ENCODE measurements at regions not wholly inside any gene's neighbourhood (a gene's known extent, or its start where the extent isn't known, plus 50 kb on each side); places are given as distances from the start of the nearest gene placed in this dataset.
A peak's percentile ranks its signal among the peaks of the same experiment; 100 is the strongest.

DNA sequence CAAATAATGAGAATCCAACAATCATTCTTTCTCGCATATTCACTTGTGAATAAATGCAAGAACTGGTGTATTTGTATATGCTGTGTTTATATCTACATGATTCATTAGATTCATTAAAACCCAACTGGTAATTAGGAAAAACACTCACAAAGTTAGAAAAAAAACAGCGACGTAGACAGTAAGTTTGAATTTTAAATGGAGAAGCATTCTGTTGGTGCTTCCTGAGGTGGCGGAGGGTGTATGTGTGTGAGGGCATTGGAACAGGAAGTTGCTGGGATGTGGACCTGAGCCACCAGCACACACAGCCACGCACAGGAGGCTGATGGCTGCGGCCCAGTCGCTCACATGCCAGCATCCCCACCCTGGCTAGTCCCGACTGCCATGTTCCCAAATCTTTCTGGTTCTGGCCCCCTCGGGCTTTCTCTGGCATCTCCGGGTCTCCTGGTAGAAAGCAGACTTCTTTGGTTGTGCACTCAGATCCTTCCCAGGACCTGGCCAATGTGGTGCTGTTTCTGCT lies 121.6 kb upstream of the IRF2BP2 start:
- no peaks in the 10 kb centered on the region for H3K36me3 ChIP-seq (ENCODE audit: control insufficient read depth in 2 of 2, insufficient read depth in 1 of 2, low read length in 2 of 2)
- CTCF ChIA-PET = interaction anchor here (0.9 to 1.2 kb wide), 2 partner anchors 14 to 119 kb away, joined by 3 to 4 read pairs; no protein-coding TSS in a partner anchor
- no peak overlapping the region for H3K27ac ChIP-seq (ENCODE audit: extremely low read depth, low read depth, low read length)
- H3K9me3 ChIP-seq (ENCODE audit: control insufficient read depth, insufficient read depth, low read depth, low read length) = no peaks in the 10 kb centered on the region
- peaks cover 11% of the 10 kb centered on the region for H3K4me1 ChIP-seq (ENCODE audit: control insufficient read depth, insufficient read depth, low read length)
- POLR2A ChIA-PET = interaction anchor here (2.0 kb wide), 1 partner anchor 7 kb away, joined by 6 read pairs; no protein-coding TSS in a partner anchor
- TF ChIP-seq ZNF660 (tag by site-specific recombination; IDR thresholded peaks at IDR 0.05) (peak; percentile 60; the same call in 1 of the 2 replicates), ZNF302 (tag by site-specific recombination; IDR thresholded peaks at IDR 0.05; ENCODE audit: low read depth) (no peak)
- H3K4me3 ChIP-seq (ENCODE audit: low read depth, low read length) = no peak overlapping the region

DNA sequence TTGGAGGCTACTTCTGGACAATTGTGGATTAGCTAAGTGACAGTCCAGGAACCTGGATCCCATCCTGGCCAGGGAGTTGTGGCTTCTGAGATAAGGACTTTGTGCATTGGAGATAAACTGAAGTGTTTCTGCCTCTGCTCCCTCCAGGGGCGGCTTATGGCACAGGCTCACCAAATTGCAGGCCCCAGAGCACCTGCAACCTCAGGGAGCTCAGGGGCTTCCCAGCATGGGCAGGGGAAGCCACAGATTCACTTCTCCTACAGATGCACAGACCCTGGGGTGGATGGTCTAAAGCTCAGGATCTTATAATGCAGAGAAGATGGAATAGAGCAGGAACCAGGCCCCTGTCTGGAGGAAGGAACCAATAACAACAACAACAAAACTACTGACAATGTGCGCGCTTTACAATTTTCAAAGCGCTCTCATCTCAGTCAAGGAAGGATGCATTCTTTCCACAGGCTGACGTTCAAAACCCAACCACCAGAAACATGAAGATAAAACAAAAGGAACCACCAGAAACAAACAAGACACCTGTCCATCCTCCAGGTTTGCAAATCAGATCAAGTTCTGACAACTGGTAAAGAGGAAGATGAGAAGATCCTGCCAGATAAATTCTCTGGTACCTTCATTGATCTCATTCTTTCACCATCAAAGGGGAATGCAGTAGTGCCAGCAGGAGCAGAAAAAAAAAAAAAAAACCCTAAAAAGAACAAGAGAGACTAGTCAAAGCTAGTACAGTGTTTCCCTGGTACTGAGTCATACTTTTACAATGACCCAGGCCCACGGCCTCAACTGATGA lies 121.0 kb upstream of the IRF2BP2 start:
- no peak overlapping the region for H3K27ac ChIP-seq (ENCODE audit: extremely low read depth, low read depth, low read length)
- no peak overlapping the region for H3K4me3 ChIP-seq (ENCODE audit: low read depth, low read length)
- CTCF ChIA-PET = interaction anchor here (1.2 kb wide), 1 partner anchor 14 kb away, joined by 4 read pairs; no protein-coding TSS in a partner anchor
- TF ChIP-seq ZNF473 (tag by site-specific recombination; IDR thresholded peaks at IDR 0.05) (no peak), ZNF654 (tag by site-specific recombination; IDR thresholded peaks at IDR 0.05; ENCODE audit: low read depth) (no peak), ZNF830 (tag by site-specific recombination; IDR thresholded peaks at IDR 0.05; ENCODE audit: low read depth) (no peak), ZNF184 (tag by site-specific recombination; IDR thresholded peaks at IDR 0.05) (no peak), ZNF624 (tag by site-specific recombination; IDR thresholded peaks at IDR 0.05) (no peak), ZNF10 (tag by site-specific recombination; IDR thresholded peaks at IDR 0.05) (0 out of 2 replicates have a peak, but pooled peaks have one; percentile 68)
- TF ChIP-seq, protein P1, sequence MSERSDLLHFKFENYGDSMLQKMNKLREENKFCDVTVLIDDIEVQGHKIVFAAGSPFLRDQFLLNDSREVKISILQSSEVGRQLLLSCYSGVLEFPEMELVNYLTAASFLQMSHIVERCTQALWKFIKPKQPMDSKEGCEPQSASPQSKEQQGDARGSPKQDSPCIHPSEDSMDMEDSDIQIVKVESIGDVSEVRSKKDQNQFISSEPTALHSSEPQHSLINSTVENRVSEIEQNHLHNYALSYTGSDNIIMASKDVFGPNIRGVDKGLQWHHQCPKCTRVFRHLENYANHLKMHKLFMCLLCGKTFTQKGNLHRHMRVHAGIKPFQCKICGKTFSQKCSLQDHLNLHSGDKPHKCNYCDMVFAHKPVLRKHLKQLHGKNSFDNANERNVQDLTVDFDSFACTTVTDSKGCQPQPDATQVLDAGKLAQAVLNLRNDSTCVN (tag by site-specific recombination; optimal IDR thresholded peaks at IDR 0.05) = peak; percentile 7
- TF ChIP-seq, protein P2, sequence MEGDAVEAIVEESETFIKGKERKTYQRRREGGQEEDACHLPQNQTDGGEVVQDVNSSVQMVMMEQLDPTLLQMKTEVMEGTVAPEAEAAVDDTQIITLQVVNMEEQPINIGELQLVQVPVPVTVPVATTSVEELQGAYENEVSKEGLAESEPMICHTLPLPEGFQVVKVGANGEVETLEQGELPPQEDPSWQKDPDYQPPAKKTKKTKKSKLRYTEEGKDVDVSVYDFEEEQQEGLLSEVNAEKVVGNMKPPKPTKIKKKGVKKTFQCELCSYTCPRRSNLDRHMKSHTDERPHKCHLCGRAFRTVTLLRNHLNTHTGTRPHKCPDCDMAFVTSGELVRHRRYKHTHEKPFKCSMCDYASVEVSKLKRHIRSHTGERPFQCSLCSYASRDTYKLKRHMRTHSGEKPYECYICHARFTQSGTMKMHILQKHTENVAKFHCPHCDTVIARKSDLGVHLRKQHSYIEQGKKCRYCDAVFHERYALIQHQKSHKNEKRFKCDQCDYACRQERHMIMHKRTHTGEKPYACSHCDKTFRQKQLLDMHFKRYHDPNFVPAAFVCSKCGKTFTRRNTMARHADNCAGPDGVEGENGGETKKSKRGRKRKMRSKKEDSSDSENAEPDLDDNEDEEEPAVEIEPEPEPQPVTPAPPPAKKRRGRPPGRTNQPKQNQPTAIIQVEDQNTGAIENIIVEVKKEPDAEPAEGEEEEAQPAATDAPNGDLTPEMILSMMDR (tag by site-specific recombination; IDR thresholded peaks at IDR 0.05) = peak; percentile 58; the same call in 1 of the 2 replicates
- TF ChIP-seq, protein P3, sequence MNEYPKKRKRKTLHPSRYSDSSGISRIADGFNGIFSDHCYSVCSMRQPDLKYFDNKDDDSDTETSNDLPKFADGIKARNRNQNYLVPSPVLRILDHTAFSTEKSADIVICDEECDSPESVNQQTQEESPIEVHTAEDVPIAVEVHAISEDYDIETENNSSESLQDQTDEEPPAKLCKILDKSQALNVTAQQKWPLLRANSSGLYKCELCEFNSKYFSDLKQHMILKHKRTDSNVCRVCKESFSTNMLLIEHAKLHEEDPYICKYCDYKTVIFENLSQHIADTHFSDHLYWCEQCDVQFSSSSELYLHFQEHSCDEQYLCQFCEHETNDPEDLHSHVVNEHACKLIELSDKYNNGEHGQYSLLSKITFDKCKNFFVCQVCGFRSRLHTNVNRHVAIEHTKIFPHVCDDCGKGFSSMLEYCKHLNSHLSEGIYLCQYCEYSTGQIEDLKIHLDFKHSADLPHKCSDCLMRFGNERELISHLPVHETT (tag by site-specific recombination; IDR thresholded peaks at IDR 0.05) = no peak
- TF ChIP-seq, protein P4, sequence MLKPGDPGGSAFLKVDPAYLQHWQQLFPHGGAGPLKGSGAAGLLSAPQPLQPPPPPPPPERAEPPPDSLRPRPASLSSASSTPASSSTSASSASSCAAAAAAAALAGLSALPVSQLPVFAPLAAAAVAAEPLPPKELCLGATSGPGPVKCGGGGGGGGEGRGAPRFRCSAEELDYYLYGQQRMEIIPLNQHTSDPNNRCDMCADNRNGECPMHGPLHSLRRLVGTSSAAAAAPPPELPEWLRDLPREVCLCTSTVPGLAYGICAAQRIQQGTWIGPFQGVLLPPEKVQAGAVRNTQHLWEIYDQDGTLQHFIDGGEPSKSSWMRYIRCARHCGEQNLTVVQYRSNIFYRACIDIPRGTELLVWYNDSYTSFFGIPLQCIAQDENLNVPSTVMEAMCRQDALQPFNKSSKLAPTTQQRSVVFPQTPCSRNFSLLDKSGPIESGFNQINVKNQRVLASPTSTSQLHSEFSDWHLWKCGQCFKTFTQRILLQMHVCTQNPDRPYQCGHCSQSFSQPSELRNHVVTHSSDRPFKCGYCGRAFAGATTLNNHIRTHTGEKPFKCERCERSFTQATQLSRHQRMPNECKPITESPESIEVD (tag by site-specific recombination; IDR thresholded peaks at IDR 0.05) = no peak
- no peaks in the 10 kb centered on the region for H3K36me3 ChIP-seq (ENCODE audit: control insufficient read depth in 2 of 2, insufficient read depth in 1 of 2, low read length in 2 of 2)
- H3K9me3 ChIP-seq (ENCODE audit: control insufficient read depth, insufficient read depth, low read depth, low read length) = no peaks in the 10 kb centered on the region
- POLR2A ChIA-PET = interaction anchor here (0.9 kb wide), 1 partner anchor 11 kb away, joined by 3 read pairs; no protein-coding TSS in a partner anchor
- peaks cover 18% of the 10 kb centered on the region for H3K4me1 ChIP-seq (ENCODE audit: control insufficient read depth, insufficient read depth, low read length)

DNA sequence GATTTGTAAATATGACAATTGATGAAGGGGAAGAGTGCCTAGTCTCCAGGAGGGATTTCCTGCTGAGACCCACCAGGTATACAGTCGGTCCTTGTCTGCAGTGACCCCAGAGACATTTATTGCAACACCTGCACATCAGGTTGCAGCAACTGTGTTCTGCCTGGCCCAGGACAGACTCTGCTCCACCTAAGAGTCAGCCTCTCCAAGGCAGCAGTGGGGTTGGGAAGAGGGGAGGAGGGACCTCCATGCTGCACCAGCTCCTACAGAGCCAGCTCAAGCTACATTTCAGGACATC lies 120.4 kb upstream of the IRF2BP2 start:
- POLR2A ChIA-PET = interaction anchor here (0.9 kb wide), 1 partner anchor 11 kb away, joined by 3 read pairs; no protein-coding TSS in a partner anchor
- H3K4me1 ChIP-seq (ENCODE audit: control insufficient read depth, insufficient read depth, low read length) = peaks cover 23% of the 10 kb centered on the region
- CTCF ChIA-PET = interaction anchor here (1.2 kb wide), 1 partner anchor 15 kb away, joined by 4 read pairs; no protein-coding TSS in a partner anchor

More for the DNA sequence above, 120.4 kb upstream of the IRF2BP2 start:
- Histone ChIP-seq H3K36me3 (ENCODE audit: control insufficient read depth in 2 of 2, insufficient read depth in 1 of 2, low read length in 2 of 2) (no peaks in the 10 kb centered on the region), H3K4me3 (ENCODE audit: low read depth, low read length) (no peak overlapping the region), H3K27ac (ENCODE audit: extremely low read depth, low read depth, low read length) (no peak overlapping the region), H3K9me3 (ENCODE audit: control insufficient read depth, insufficient read depth, low read depth, low read length) (no peaks in the 10 kb centered on the region)
- no peak for TF ChIP-seq HOXD13 (CRISPR knock-in tag; IDR thresholded peaks at IDR 0.05; ENCODE audit: borderline replicate concordance)
- TF ChIP-seq, protein P5, sequence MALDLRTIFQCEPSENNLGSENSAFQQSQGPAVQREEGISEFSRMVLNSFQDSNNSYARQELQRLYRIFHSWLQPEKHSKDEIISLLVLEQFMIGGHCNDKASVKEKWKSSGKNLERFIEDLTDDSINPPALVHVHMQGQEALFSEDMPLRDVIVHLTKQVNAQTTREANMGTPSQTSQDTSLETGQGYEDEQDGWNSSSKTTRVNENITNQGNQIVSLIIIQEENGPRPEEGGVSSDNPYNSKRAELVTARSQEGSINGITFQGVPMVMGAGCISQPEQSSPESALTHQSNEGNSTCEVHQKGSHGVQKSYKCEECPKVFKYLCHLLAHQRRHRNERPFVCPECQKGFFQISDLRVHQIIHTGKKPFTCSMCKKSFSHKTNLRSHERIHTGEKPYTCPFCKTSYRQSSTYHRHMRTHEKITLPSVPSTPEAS (tag by site-specific recombination; IDR thresholded peaks at IDR 0.05) = no peak
- no peak for TF ChIP-seq ZNF404 (tag by site-specific recombination; IDR thresholded peaks at IDR 0.05)
- no peak for TF ChIP-seq ZFP37 (tag by site-specific recombination; IDR thresholded peaks at IDR 0.05)
- TF ChIP-seq ZNF623 (tag by site-specific recombination; IDR thresholded peaks at IDR 0.05) = no peak
- no peak for TF ChIP-seq ZNF596 (tag by site-specific recombination; IDR thresholded peaks at IDR 0.05)

All from HEK293 (cell line).